ENCODE measurements at regions not wholly inside any gene's neighbourhood (a gene's known extent, or its start where the extent isn't known, plus 50 kb on each side); places are given as distances from the start of the nearest gene placed in this dataset.
"Not testable (repeated sequence)": the region's sequence is repeated elsewhere in the genome, so short reads cannot be mapped to it uniquely, and the experiment has no call there.

DNA sequence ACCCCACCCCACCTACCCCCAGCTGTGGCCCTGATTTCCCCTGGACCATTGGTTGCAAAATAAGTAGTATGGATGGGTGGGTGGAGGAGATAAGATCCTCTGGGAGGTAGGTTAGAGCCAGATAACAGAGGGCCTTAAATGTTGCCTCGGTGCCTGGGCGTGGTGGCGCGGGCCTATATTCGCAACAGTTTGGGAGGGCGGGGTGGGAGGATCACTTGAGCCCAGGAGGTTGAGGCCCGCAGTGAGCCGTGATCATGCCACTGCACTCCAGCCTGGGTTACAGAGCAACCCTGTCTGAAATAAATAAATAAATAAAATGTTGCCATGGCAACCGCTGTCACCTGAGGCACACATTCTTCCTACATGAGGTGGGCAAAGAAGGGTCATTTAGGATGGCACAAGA, 103.3 kb upstream of the GATA6 start:
- H3K4me3 ChIP-seq (ENCODE audit: low read depth, low read length) = no peak overlapping the region
- no peak for DNase-seq (ENCODE audit: low read depth)
- TF ChIP-seq CTCF (IDR thresholded peaks at IDR 0.05; ENCODE audit: control insufficient read depth, extremely low read depth, insufficient read depth) = no peak

DNA sequence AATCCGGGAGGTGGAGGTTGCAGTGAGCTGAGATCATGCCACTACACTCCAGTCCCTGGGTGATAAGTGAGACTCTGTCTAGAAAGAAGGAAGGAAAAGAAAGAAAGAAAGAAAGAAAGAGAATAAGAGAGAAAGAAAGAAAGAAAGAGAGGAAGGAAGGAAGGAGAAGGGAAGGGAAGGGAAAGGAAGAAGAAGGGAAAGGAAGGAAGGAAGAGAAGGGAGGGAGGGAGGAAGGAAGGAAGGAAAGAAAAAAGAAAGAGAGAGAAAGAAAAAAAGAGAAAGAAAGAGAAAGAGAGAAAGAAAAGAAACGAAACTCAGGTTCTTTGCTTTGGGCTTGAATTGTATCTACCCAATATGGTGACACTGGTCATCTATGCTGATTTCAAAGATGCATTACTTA, 102.3 kb upstream of the GATA6 start:
- no peak for DNase-seq (ENCODE audit: low read depth)
- H3K4me3 ChIP-seq (ENCODE audit: low read depth, low read length) = no peak overlapping the region
- TF ChIP-seq CTCF (IDR thresholded peaks at IDR 0.05; ENCODE audit: control insufficient read depth, extremely low read depth, insufficient read depth) = no peak

DNA sequence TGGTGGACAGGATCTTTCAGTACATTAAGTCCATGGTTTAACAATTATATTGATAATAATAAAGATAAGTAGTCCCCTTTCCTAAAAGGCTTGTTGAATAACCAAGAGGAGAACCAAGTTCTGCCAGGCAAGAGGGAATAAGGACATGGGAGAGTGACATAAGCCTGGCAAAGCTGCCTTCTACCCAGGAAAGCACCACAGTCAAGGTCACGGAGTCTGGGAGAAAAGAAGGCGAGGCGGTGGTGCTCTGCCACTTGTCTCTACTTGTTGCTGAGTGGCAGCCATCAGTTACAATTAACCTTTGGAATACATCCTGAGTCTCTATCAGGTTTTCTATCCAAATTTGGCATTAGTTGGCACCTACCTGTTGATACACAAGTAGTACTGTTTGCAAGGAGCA, 101.7 kb upstream of the GATA6 start:
- DNase-seq (ENCODE audit: low read depth) = no peak
- H3K4me3 ChIP-seq (ENCODE audit: low read depth, low read length) = no peak overlapping the region
- no peak for TF ChIP-seq CTCF (IDR thresholded peaks at IDR 0.05; ENCODE audit: control insufficient read depth, extremely low read depth, insufficient read depth)

DNA sequence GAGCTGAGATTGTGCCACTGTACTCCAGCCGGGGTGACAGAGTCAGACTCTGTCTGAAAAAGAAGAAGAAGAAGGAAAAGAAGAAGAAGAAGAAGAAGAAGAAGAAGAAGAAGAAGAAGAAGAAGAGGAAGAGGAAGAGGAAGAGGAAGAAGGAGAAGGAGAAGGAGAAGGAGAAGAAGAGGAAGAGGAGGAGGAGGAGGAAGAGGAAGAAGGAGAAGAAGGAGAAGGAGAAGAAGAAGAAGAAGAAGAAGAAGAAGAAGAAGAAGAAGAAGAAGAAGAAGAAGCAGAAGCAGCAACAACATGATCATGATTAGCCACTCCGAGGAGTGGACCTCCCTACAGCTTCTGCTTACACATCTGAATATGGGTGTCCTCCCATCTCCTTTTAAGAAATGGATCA, 100.6 kb upstream of the GATA6 start:
- not testable (repeated sequence) for DNase-seq (ENCODE audit: low read depth); H3K4me3 ChIP-seq (ENCODE audit: low read depth, low read length)

DNA sequence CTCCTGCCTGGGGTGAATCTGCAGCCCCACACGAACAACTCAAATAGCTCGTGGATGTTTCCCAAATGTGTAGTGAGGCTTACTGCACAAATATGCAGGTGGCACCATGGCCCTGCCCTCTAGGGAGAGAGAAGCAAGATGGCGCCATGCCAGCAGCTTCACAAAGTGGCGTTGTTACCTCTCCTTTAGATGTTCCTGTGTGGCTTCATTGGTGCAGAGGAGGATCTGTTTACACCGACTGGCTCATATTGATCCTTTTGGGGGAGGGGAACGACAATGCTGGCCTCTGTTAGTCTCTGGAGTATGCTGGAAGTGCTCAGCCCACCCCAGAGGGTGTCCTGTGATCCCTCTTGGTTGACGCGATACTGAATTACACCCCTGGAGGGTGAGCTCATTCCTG, 99.5 kb upstream of the GATA6 start:
- DNase-seq (ENCODE audit: low read depth) = no peak
- H3K4me3 ChIP-seq (ENCODE audit: low read depth, low read length) = no peak overlapping the region
- TF ChIP-seq CTCF (IDR thresholded peaks at IDR 0.05; ENCODE audit: control insufficient read depth, extremely low read depth, insufficient read depth) = no peak

DNA sequence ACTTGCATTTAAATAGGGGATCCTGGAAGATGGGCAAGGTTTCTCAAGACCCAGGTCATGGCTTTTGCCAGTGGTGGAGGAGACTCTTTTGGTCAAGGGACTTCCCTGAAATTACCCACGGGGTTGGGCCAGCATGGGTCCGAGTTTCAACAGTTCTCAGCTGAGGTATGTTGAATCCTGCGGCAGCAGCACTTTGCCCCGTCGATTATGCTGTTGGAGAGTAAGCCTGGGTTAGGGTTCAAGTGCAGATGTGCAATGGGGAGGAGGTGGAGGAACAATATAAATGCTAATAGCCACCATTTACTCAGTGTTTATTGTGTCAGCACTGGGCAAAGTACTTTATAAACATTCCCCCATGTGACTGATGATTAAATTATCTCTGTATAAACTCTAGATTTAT, 96.0 kb upstream of the GATA6 start:
- TF ChIP-seq CTCF (IDR thresholded peaks at IDR 0.05; ENCODE audit: control insufficient read depth, extremely low read depth, insufficient read depth) = no peak
- DNase-seq (ENCODE audit: low read depth) = no peak
- H3K4me3 ChIP-seq (ENCODE audit: low read depth, low read length) = no peak overlapping the region

GRCh38 chr18:22074282-22075070, 94.9 kb upstream of the GATA6 start:
- TF ChIP-seq CTCF (IDR thresholded peaks at IDR 0.05; ENCODE audit: control insufficient read depth, extremely low read depth, insufficient read depth) = no peak
- H3K4me3 ChIP-seq (ENCODE audit: low read depth, low read length) = no peak overlapping the region
- no peak for DNase-seq (ENCODE audit: low read depth)

Measured in LNCaP clone FGC (cell line).